Activated CD4-positive, alpha-beta T cell treated with anti-CD3 and anti-CD28 coated beads for 36 hours (primary cell): ENCODE measurements at regions not wholly inside any gene's neighbourhood (a gene's known extent, or its start where the extent isn't known, plus 50 kb on each side); places are given as distances from the start of the nearest gene placed in this dataset.

Source experiments
- ATAC-seq: fragments of 200-7000 bp; cut with Tn5 transposase; one replicate; pipeline ENCODE4 v1.10.0; 2021; ENCODE audit warnings: mild to moderate bottlenecking, moderate library complexity
- CTCF ChIA-PET: fragments of 350-600 bp; sonication (Branson Sonifier 250); formaldehyde crosslinking; loops from one replicate; lab custom pipeline; 2021; ENCODE audit warnings: antibody characterized with exemption; lab: Charles Lee
- POLR2A ChIA-PET: fragments of 350-600 bp; sonication (Branson Sonifier 250); formaldehyde crosslinking; loops from one replicate; lab custom pipeline; 2021; ENCODE audit warnings: antibody characterized with exemption, inconsistent platforms; lab: Charles Lee
- DNase-seq: peaks from one replicate; pipeline ENCODE4 v3.0.0-alpha.2; 2020
- H3K27ac Mint-ChIP-seq: one replicate; pipeline ENCODE4 v1.8.0; 2021; ENCODE audit warnings: mixed read lengths
- H3K27me3 Mint-ChIP-seq: one replicate; pipeline ENCODE4 v1.8.0; 2021; ENCODE audit warnings: mixed read lengths
- H3K36me3 Mint-ChIP-seq: one replicate; pipeline ENCODE4 v1.8.0; 2021; ENCODE audit warnings: low read depth, mixed read lengths
- H3K4me1 Mint-ChIP-seq: one replicate; pipeline ENCODE4 v1.8.0; 2021; ENCODE audit warnings: mixed read lengths
- H3K4me3 Mint-ChIP-seq: one replicate; pipeline ENCODE4 v1.8.0; 2021; ENCODE audit warnings: mild to moderate bottlenecking, moderate library complexity, mixed read lengths
- H3K9me3 Mint-ChIP-seq: one replicate; pipeline ENCODE4 v1.8.0; 2021; ENCODE audit warnings: low read depth, mixed read lengths
- intact Hi-C, 2 experiments: fragments of 100-400 bp; cut with DNase I in 1 of 2; cut with micrococcal nuclease in 1 of 2; formaldehyde crosslinking; loops; one replicate each; pipeline versions ENCODE4 v1.14.2 to v1.15.1; 2022 to 2024; cut with DNase I, micrococcal nuclease

DNA sequence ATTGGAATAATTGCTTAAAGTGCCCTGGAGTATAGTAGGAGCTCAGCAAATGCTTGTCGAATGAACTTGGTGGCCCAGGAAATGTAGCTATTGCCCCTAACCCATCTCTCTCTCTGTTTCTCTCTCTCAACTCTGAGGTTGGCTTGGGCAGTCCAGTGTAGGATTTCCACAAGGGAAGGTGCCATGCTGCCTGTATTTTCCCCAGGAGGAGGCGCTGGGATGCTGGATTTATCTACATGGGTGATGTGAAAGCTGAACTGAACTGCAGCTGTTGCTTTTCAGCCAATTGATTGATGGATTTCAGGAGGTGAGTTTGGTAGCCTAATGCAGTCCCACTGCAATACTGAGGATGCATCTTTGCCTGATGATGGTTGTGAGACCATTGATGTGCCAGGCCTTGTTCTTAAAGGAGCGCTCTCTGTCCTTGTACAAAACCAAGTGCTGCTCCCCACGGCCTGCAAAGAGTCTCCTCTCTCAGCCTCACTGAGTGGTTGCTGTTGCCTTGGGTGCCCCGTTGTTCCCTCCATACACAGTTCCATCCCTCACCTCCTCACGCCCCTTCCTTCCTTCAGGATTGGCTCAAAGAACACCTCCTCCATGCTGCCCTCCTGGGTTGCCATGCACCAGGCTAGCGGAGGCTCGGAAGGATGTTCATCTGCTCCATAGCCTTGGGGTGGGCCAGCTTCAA, 200.6 kb downstream of the GLRX3 start:
- H3K9me3 Mint-ChIP-seq = no peaks in the 10 kb centered on the region
- POLR2A ChIA-PET = no interaction called here
- H3K27ac Mint-ChIP-seq = no peak overlapping the region
- intact Hi-C loops = loop anchor here in 1 of 2 experiments (10.0 kb wide), 1 partner anchor 142 kb away; no protein-coding TSS in a partner anchor
- H3K4me1 Mint-ChIP-seq = no peaks in the 10 kb centered on the region
- peaks cover 12% of the 10 kb centered on the region for H3K27me3 Mint-ChIP-seq
- H3K4me3 Mint-ChIP-seq = no peak overlapping the region
- ATAC-seq (no peak), DNase-seq (no peak)
- CTCF ChIA-PET = no interaction called here
- H3K36me3 Mint-ChIP-seq = no peaks in the 10 kb centered on the region

DNA sequence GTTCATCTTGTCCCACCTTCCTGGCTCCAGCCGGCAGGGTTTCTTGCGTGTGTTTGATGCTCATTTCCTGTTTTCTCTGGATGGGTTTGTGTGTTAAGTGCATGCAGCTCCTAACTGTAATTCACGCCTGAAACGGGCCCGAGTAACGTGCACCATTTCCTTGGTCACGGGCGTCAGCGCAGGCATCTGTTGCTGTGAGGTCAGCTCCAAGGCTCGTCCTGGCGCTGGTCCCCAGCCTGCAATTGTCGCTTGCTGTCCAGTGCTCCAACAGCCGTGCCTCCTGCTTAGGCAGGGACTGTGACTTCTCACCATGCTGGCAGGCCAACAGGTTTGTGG, 201.1 kb downstream of the GLRX3 start:
- Mint-ChIP-seq H3K27me3 (peaks cover 12% of the 10 kb centered on the region), H3K9me3 (no peaks in the 10 kb centered on the region), H3K4me3 (no peak overlapping the region), H3K36me3 (no peaks in the 10 kb centered on the region), H3K4me1 (no peaks in the 10 kb centered on the region), H3K27ac (no peak overlapping the region)
- DNase-seq = no peak
- intact Hi-C loops = loop anchor here in 1 of 2 experiments (10.0 kb wide), 1 partner anchor 142 kb away; no protein-coding TSS in a partner anchor
- CTCF ChIA-PET = no interaction called here
- POLR2A ChIA-PET = no interaction called here
- no peak for ATAC-seq

DNA sequence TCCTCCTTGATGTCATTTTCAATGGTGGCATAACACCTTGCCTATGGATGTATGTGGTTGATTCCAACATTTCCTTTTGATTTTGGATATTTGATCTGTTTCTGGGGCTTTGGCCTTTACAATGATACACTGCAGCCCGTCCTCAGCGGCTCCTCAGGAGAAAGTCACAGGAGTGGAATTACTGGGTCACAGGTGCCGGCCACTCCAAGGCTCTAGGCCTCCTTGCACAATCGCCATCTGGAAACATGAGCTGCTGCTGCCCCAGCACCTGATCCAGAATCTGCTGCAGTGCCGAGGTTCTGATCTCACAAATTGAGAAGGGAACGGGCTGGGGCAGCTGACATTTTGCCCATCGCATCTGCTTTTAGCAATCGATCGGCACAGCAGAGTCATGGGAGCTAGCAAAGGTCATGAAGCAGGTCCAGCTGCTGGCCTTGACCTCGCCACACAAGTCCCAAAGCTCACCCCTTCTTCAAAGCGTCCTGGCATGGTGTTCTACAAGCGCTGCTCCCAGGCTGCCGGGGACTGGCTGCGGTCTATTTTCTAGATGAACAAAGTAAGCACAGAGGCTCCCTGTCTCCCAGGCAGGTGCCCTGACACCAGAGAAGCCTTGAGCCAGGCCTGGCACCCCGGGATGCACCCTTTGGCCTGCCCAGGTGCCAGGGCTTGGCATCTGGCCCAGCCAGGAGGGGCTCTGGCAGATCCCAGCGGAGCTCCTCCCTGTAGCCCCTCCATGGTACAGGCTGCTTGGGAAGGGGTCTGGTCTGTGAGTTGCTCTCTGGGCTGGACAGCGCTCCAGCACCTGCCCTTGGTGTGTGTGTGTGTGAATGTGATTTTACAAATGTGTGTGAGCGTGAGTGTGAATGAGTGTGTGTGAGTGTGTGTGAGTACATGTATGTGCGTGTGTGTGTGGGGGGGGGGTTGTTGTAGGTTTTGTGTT, 201.8 kb downstream of the GLRX3 start:
- ATAC-seq (no peak), DNase-seq (no peak)
- Mint-ChIP-seq H3K27me3 (peaks cover 12% of the 10 kb centered on the region), H3K4me1 (no peaks in the 10 kb centered on the region), H3K27ac (no peak overlapping the region), H3K36me3 (no peaks in the 10 kb centered on the region), H3K9me3 (no peaks in the 10 kb centered on the region), H3K4me3 (no peak overlapping the region)
- POLR2A ChIA-PET = no interaction called here
- intact Hi-C loops = loop anchor here in 1 of 2 experiments (10.0 kb wide), 1 partner anchor 143 kb away; no protein-coding TSS in a partner anchor
- CTCF ChIA-PET = interaction anchor here (0.7 kb wide), 1 partner anchor 233 kb away, joined by 3 read pairs; no protein-coding TSS in a partner anchor

DNA sequence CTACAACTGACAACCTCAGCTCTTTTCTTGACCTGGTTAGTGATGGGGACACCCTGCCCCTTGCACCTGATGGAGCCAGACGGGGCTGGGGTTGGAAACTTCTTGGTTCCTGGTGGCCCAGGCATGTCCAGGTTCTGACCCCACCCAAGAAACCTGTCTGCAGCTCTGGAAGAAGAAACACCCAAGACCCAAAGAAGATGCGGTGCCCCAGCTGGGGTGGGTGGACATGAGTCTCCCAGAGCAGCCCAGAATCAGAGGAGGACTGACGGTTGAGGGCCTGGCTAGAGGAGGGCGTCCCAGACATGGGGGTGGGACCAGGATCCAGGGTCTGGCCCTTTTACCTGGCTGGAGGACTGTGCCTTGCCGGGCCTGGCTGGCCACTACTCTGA, 202.4 kb downstream of the GLRX3 start:
- no peaks in the 10 kb centered on the region for H3K4me1 Mint-ChIP-seq
- H3K27ac Mint-ChIP-seq = no peak overlapping the region
- ATAC-seq (no peak), DNase-seq (no peak)
- no peaks in the 10 kb centered on the region for H3K9me3 Mint-ChIP-seq
- CTCF ChIA-PET = no interaction called here
- POLR2A ChIA-PET = no interaction called here
- intact Hi-C loops = loop anchor here in 1 of 2 experiments (10.0 kb wide), 1 partner anchor 144 kb away; no protein-coding TSS in a partner anchor
- H3K4me3 Mint-ChIP-seq = no peak overlapping the region
- no peaks in the 10 kb centered on the region for H3K36me3 Mint-ChIP-seq
- peaks cover 14% of the 10 kb centered on the region for H3K27me3 Mint-ChIP-seq

DNA sequence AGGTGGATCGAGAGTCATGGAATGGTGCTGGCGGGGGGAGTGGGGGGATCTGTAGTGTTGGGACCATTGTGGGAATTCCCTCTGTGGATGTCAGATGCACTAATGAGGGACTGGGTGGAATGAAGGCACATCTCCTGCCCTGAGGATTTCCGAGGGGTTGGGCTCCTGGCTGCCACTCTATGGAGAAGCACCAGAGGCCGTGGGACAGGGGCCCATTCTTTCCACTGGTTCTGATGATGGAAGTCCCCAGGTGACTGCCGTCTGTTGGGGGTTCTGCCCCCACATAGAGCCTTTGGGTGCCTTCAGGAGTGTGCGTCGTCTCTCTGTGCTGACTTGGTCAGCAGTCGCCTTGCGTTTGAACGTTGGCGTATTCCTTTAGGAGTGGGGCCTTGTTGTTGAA, 202.9 kb downstream of the GLRX3 start:
- peaks cover 18% of the 10 kb centered on the region for H3K27me3 Mint-ChIP-seq
- no peaks in the 10 kb centered on the region for H3K36me3 Mint-ChIP-seq
- H3K9me3 Mint-ChIP-seq = no peaks in the 10 kb centered on the region
- POLR2A ChIA-PET = no interaction called here
- ATAC-seq = no peak
- no peak overlapping the region for H3K4me3 Mint-ChIP-seq
- H3K27ac Mint-ChIP-seq = no peak overlapping the region
- intact Hi-C loops = loop anchor here in 1 of 2 experiments (10.0 kb wide), 1 partner anchor 144 kb away; no protein-coding TSS in a partner anchor
- DNase-seq = no peak
- no peaks in the 10 kb centered on the region for H3K4me1 Mint-ChIP-seq
- CTCF ChIA-PET = no interaction called here

DNA sequence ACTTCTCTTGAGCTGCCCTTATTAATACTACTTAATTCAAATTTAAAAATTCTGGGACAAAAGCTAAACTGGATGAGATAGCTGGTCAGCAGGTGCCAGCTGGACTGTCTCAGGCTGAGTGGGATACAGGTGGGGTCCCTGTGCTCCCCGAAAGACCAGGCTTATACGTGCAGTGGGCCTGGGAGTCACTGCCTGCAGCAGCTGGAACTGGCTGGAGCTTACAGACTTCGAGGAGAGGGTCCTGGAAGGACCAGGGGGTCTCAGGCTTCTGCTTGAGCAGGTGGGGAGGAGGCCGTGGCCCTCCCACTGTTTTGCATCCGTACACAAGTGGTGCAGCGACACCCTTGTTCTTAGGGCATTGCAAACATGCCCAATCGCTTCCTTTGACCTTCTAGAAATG, 203.7 kb downstream of the GLRX3 start:
- Mint-ChIP-seq H3K27me3 (peaks cover 18% of the 10 kb centered on the region), H3K36me3 (no peaks in the 10 kb centered on the region), H3K27ac (no peak overlapping the region), H3K4me3 (no peak overlapping the region), H3K4me1 (no peaks in the 10 kb centered on the region), H3K9me3 (no peaks in the 10 kb centered on the region)
- DNase-seq (no peak), ATAC-seq (no peak)
- ChIA-PET POLR2A (interaction anchor here (0.6 kb wide), 1 partner anchor 1361 kb away, joined by 3 read pairs; no protein-coding TSS in a partner anchor), CTCF (no interaction called here)
- intact Hi-C loops = loop anchor here (10.0 kb wide), 2 partner anchors 145 to 1535 kb away; no protein-coding TSS in a partner anchor

DNA sequence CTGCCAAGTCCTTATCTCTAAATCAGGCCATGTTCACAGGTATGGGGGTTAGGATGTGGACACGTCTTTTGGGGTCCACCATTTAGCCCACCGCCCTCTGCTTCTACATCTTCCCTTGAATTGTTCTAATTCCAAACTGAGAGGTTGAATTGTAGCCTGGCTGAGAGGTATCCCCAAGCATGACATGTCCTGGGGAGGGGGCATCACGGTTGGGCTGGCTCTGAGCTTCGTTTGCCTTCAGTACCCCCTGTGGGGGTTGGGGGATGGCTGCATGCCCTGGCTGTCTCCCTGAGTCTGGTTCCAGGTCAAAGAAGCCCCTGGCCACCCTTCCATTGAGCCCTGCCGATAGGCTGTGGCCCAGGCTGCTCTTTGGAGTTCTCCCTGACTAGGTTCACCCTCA, 204.6 kb downstream of the GLRX3 start:
- Mint-ChIP-seq H3K27ac (no peak overlapping the region), H3K36me3 (no peaks in the 10 kb centered on the region), H3K9me3 (no peaks in the 10 kb centered on the region), H3K4me3 (no peak overlapping the region), H3K27me3 (peaks cover 14% of the 10 kb centered on the region), H3K4me1 (no peaks in the 10 kb centered on the region)
- ATAC-seq (no peak), DNase-seq (no peak)
- ChIA-PET POLR2A (no interaction called here), CTCF (no interaction called here)
- intact Hi-C loops = loop anchor here in 1 of 2 experiments (10.0 kb wide), 1 partner anchor 1534 kb away; no protein-coding TSS in a partner anchor

DNA sequence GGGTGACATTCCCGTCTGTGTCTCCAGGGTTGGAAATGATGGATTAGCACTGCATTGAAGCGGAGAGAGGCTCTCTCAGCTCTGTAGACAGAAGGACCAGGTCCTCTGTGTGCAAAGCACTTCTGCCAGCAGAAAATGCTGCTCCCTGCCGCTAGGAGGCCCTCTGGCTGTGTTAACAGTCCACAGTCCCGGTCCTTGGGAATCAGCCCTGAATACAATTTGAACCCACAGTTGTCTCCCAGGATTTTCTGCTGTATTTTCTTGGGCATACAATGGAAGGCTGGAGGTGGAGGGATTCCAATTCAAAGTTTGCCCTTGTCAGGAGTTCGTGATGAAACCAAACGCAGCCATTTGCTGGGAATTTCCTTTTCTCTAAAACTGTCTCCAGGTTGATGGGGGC, 205.2 kb downstream of the GLRX3 start:
- ChIA-PET POLR2A (no interaction called here), CTCF (no interaction called here)
- Mint-ChIP-seq H3K4me3 (no peak overlapping the region), H3K27ac (no peak overlapping the region), H3K36me3 (no peaks in the 10 kb centered on the region), H3K27me3 (peaks cover 14% of the 10 kb centered on the region), H3K9me3 (no peaks in the 10 kb centered on the region), H3K4me1 (no peaks in the 10 kb centered on the region)
- peak; percentile 58 for DNase-seq
- no peak for ATAC-seq
- intact Hi-C loops = loop anchor here in 1 of 2 experiments (10.0 kb wide), 1 partner anchor 1533 kb away; no protein-coding TSS in a partner anchor

DNA sequence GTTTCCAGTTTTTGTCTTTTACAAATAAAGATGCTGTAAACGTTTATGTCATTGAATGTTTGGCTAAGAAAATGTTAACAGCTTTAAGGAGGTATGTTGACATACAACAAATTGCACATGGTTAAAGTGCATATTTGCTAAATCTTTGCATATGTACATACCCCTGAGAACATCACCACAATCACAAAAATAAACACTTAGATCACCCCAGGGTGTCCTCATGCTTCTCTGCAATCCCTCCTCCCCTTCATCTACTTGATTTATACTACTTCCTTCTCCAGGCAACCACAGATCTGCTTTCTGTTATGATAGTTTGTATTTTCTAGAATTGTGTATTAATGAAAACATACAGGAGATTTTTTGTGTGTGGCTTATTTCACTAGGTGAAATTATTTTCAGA, 209.5 kb downstream of the GLRX3 start:
- ATAC-seq (no peak), DNase-seq (no peak)
- ChIA-PET POLR2A (no interaction called here), CTCF (no interaction called here)
- Mint-ChIP-seq H3K9me3 (peaks cover 2% of the 10 kb centered on the region), H3K27me3 (peaks cover 7% of the 10 kb centered on the region), H3K27ac (no peak overlapping the region), H3K36me3 (no peaks in the 10 kb centered on the region), H3K4me1 (no peaks in the 10 kb centered on the region), H3K4me3 (no peak overlapping the region)
- intact Hi-C loops = loop anchor here in 1 of 2 experiments (10.0 kb wide), 1 partner anchor 1529 kb away; no protein-coding TSS in a partner anchor

DNA sequence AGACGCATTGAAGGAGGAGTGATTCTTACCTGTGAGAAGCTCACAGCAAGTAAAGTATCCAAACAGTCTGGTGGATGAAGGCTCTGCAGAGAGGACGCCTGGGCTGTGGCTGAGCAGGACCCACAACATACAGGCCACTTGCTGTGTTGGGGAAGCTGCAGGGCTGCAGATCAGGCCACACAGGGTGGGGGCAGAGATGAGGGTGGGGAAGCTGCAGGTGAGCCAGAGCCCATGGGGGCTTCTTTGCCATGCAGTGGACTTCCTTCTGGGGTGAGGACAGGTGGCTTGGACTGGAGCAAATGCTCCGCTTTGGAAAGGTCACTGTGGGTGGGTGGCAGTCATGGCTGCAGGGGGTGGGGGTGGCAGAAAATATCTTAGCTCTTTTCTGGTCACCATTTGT, 214.8 kb downstream of the GLRX3 start:
- intact Hi-C loops = no loop called here
- ChIA-PET POLR2A (no interaction called here), CTCF (interaction anchor here (0.8 kb wide), 1 partner anchor 462 kb away, joined by 3 read pairs; no protein-coding TSS in a partner anchor)
- DNase-seq (no peak), ATAC-seq (no peak)
- Mint-ChIP-seq H3K9me3 (peaks cover 2% of the 10 kb centered on the region), H3K4me3 (no peak overlapping the region), H3K4me1 (no peaks in the 10 kb centered on the region), H3K27ac (no peak overlapping the region), H3K36me3 (no peaks in the 10 kb centered on the region), H3K27me3 (peaks cover 2% of the 10 kb centered on the region)

DNA sequence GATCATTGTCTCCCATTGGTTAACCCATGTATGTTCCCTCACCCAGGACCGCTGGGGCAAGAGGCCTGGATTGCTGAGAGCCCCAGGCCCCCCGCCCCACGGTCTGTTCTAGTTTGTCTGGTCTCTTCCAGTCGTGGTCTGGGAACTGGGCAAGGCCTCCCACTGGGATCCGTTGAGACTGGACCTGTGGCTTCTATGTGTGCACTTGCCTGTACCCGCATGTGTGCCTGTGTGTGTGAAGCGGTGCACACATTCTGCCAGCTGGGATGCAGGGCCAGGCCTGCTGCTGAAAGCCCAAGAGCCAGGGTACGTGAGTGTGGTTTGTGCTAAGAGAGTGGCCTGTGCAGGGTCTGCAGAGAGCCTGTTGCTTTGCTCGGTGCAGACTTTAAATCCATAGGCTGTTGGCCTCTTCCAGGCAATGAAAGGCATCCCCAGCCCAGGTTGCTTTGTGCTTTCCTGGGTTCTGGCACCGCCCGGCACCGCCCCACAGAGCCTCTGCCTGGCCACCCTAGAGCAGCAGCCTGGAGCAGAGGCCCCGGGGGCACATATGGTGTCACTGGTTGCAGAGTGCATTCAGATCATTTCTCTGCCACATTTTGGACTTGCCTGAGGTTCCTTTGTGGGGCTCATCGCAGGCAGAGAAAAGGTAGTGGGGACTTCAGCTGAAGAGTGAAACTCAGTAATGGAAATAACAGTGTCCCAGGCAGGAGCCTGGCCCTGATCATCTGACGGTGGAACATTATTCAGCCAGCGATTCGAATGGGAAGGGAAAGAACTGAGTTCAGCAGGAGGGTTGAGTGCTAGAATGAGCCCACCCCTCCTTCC, 215.5 kb downstream of the GLRX3 start:
- Mint-ChIP-seq H3K4me1 (no peaks in the 10 kb centered on the region), H3K9me3 (peaks cover 2% of the 10 kb centered on the region), H3K27me3 (peaks cover 2% of the 10 kb centered on the region), H3K4me3 (no peak overlapping the region), H3K27ac (no peak overlapping the region), H3K36me3 (no peaks in the 10 kb centered on the region)
- intact Hi-C loops = no loop called here
- DNase-seq = no peak
- ATAC-seq = no peak
- ChIA-PET CTCF (interaction anchor here (0.8 kb wide), 1 partner anchor 461 kb away, joined by 3 read pairs; no protein-coding TSS in a partner anchor), POLR2A (no interaction called here)
